Caco-2 (cell line): ENCODE measurements at regions not wholly inside any gene's neighbourhood (a gene's known extent, or its start where the extent isn't known, plus 50 kb on each side); places are given as distances from the start of the nearest gene placed in this dataset.

ENCODE experiments used
- BruUV-seq: library from RNA; stranded (reverse); fragments of 400-500 nt; replicated peaks from 2 replicates; lab custom pipeline; 2021; lab: Mats Ljungman, UMichigan
- CTCF ChIA-PET: fragments of 300-600 bp; sonication (Branson Sonifier 250); formaldehyde crosslinking; loops from one replicate; lab custom pipeline; 2022; ENCODE audit warnings: antibody characterized with exemption; lab: Charles Lee
- POLR2A ChIA-PET: fragments of 300-600 bp; sonication (Branson Sonifier 250); formaldehyde crosslinking; loops from one replicate; lab custom pipeline; 2022; ENCODE audit warnings: antibody characterized with exemption; lab: Charles Lee
- DNase-seq, 2 experiments: peaks; one replicate each; pipeline versions ENCODE4 v3.0.0 to v3.0.0-alpha.2; 2020 to 2022
- H3K27me3 ChIP-seq: replicated peaks from 2 replicates; pipeline ENCODE4 v1.6.0; 2011; ENCODE audit warnings: low read length; ENCODE audit not compliant: control insufficient read depth, insufficient read depth
- H3K36me3 ChIP-seq: 2 replicates; pipeline ENCODE4 v1.5.1; 2011; ENCODE audit warnings: low read length; ENCODE audit not compliant: control insufficient read depth, insufficient read depth
- H3K4me1 ChIP-seq: fragments of 250-450 bp; sonication (Bioruptor Pico); 2 replicates; pipeline ENCODE4 v1.5.1; 2020; ENCODE audit warnings: mild to moderate bottlenecking
- H3K4me3 ChIP-seq: 2 replicates; pipeline ENCODE4 v1.5.1; 2011; ENCODE audit warnings: low read depth, mild to moderate bottlenecking, control low read depth, low read length
- H3K9me3 ChIP-seq: fragments of 250-450 bp; sonication (Bioruptor Pico); 2 replicates; pipeline ENCODE4 v1.5.1; 2020; ENCODE audit warnings: mild to moderate bottlenecking, moderate library complexity
- H3K27ac Mint-ChIP-seq: one replicate; pipeline ENCODE4 v1.8.0; 2022; ENCODE audit warnings: mixed read lengths; ENCODE audit not compliant: unreplicated experiment
- H3K27me3 Mint-ChIP-seq: one replicate; pipeline ENCODE4 v1.8.0; 2022; ENCODE audit warnings: mixed read lengths; ENCODE audit not compliant: insufficient read depth, unreplicated experiment
- H3K36me3 Mint-ChIP-seq: one replicate; pipeline ENCODE4 v1.8.0; 2022; ENCODE audit warnings: mild to moderate bottlenecking, mixed read lengths; ENCODE audit not compliant: insufficient read depth, unreplicated experiment
- H3K4me1 Mint-ChIP-seq: one replicate; pipeline ENCODE4 v1.8.0; 2022; ENCODE audit warnings: low read depth, mixed read lengths; ENCODE audit not compliant: unreplicated experiment
- H3K4me3 Mint-ChIP-seq: one replicate; pipeline ENCODE4 v1.8.0; 2022; ENCODE audit warnings: mild to moderate bottlenecking, moderate library complexity, mixed read lengths; ENCODE audit not compliant: unreplicated experiment
- H3K9me3 Mint-ChIP-seq: one replicate; pipeline ENCODE4 v1.8.0; 2022; ENCODE audit warnings: mixed read lengths; ENCODE audit not compliant: unreplicated experiment
- intact Hi-C: fragments of 100-400 bp; cut with micrococcal nuclease; formaldehyde crosslinking; loops from one replicate; pipeline ENCODE4 v1.10.0; 2022; ENCODE audit not compliant: unreplicated experiment
- TF ChIP-seq, protein P1 (sequence below), 2 experiments: fragments of 200-600 bp in 1 of 2; IDR thresholded peaks; 1 replicate in 1 of 2; 2 replicates in 1 of 2; pipeline versions ENCODE4 v1.5.1 to v1.8.0; 2011 to 2022; ENCODE audit warnings: antibody characterized with exemption in 1 of 2, control low read depth in 1 of 2, inconsistent platforms in 1 of 2, low read depth in 1 of 2, low read length in 1 of 2, mild to moderate bottlenecking in 1 of 2, moderate library complexity in 1 of 2; ENCODE audit not compliant: insufficient read depth in 1 of 2, severe bottlenecking in 1 of 2, unreplicated experiment in 1 of 2

DNA sequence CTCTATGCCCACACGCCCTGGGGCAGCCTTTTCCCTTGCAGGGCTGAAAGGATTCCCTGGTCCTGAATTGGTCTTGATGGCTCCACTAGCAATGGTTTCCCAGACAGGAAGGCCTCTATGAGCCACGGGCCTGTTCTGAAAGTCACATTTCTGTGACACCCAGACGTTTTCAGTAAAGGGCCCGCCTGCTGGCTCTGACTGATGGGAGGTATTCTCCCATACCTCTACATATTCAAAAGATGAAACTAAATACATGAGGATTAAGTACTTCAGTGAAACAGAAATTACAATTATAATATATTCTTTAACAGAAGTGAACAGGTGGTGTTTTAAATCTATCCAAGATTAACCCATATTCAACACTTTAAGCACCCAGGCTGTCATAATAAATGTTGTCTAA is 629.8 kb downstream of the CDH26 start:
- H3K27ac Mint-ChIP-seq, result no peak overlapping the region
- H3K4me1 Mint-ChIP-seq, result no peaks in the 10 kb centered on the region
- Histone ChIP-seq H3K9me3 (no peaks in the 10 kb centered on the region), H3K36me3 (no peaks in the 10 kb centered on the region), H3K4me1 (no peaks in the 10 kb centered on the region), H3K27me3 (no peaks in the 10 kb centered on the region), H3K4me3 (no peak overlapping the region)
- no peak overlapping the region for H3K4me3 Mint-ChIP-seq
- CTCF ChIA-PET, result no interaction called here
- BruUV-seq, result no TSS peak
- no peaks in the 10 kb centered on the region for H3K9me3 Mint-ChIP-seq
- peaks cover 12% of the 10 kb centered on the region for H3K27me3 Mint-ChIP-seq
- POLR2A ChIA-PET, result no interaction called here
- intact Hi-C loops, result no loop called here
- DNase-seq, result no peak
- TF ChIP-seq, protein P1, sequence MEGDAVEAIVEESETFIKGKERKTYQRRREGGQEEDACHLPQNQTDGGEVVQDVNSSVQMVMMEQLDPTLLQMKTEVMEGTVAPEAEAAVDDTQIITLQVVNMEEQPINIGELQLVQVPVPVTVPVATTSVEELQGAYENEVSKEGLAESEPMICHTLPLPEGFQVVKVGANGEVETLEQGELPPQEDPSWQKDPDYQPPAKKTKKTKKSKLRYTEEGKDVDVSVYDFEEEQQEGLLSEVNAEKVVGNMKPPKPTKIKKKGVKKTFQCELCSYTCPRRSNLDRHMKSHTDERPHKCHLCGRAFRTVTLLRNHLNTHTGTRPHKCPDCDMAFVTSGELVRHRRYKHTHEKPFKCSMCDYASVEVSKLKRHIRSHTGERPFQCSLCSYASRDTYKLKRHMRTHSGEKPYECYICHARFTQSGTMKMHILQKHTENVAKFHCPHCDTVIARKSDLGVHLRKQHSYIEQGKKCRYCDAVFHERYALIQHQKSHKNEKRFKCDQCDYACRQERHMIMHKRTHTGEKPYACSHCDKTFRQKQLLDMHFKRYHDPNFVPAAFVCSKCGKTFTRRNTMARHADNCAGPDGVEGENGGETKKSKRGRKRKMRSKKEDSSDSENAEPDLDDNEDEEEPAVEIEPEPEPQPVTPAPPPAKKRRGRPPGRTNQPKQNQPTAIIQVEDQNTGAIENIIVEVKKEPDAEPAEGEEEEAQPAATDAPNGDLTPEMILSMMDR (IDR thresholded peaks at IDR 0.05; ENCODE audit: insufficient read depth in 1 of 2, low read depth in 1 of 2, low read length in 1 of 2, severe bottlenecking in 1 of 2, unreplicated experiment in 1 of 2), result no peak
- peaks cover 4% of the 10 kb centered on the region for H3K36me3 Mint-ChIP-seq

DNA sequence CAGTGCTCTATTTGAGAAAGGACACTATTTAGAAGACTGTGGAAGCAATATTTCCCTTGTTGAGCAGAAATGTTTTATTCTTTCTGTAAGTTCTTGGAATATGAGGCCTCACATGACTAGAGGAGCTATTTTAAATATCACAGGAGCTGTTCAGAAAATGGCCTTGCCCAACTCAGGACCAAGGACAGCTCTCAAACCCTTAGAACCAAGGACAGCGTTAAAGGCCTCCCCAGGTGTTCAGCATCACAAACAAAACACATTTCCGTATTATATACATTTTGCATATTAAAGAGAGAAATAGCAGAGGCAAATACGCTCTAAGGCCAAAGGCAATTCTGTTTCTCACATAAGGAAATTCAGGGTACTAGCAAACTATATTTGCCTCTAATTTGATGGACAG is 631.4 kb downstream of the CDH26 start:
- H3K4me3 ChIP-seq, result no peak overlapping the region
- peaks cover 12% of the 10 kb centered on the region for H3K27me3 Mint-ChIP-seq
- POLR2A ChIA-PET, result no interaction called here
- no peaks in the 10 kb centered on the region for H3K9me3 ChIP-seq
- peaks cover 4% of the 10 kb centered on the region for H3K36me3 Mint-ChIP-seq
- H3K27ac Mint-ChIP-seq, result no peak overlapping the region
- H3K4me1 Mint-ChIP-seq, result no peaks in the 10 kb centered on the region
- TF ChIP-seq, protein P1 (IDR thresholded peaks at IDR 0.05; ENCODE audit: insufficient read depth in 1 of 2, low read depth in 1 of 2, low read length in 1 of 2, severe bottlenecking in 1 of 2, unreplicated experiment in 1 of 2), result no peak
- H3K27me3 ChIP-seq, result no peaks in the 10 kb centered on the region
- BruUV-seq, result no TSS peak
- CTCF ChIA-PET, result no interaction called here
- intact Hi-C loops, result no loop called here
- no peaks in the 10 kb centered on the region for H3K4me1 ChIP-seq
- no peaks in the 10 kb centered on the region for H3K9me3 Mint-ChIP-seq
- no peak overlapping the region for H3K4me3 Mint-ChIP-seq
- peak in 1 of 2 experiments; percentile 60 for DNase-seq
- H3K36me3 ChIP-seq, result no peaks in the 10 kb centered on the region

DNA sequence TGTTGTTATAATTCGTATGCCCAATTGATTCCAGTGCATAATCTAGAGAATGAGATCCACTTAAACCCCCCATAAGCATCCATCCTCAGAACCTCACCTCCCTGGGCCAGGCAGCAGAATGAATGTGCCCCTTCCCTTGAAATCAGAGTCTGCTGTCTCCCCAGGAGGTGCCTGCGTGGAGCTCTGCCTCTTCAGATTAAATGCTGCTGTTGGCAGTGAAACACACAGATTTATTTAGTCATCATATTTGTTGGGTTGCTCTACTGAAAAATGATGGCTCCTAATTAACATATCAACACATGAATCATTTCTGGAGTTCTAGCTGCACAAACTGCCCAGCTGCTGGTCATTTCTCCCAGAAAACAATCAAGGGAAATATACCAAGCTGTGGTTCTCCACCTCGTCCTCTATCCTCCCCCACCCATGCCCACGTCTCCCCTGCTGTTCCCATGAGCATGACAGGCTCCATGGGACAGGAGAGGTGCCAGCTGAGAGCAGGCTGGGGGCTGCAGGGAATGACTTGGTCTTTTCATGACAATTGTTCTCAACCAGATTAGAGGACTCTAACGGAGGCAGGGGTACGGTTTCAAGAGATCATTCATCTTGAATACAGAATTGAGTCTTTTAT is 633.1 kb downstream of the CDH26 start:
- TF ChIP-seq, protein P1 (IDR thresholded peaks at IDR 0.05; ENCODE audit: insufficient read depth in 1 of 2, low read depth in 1 of 2, low read length in 1 of 2, severe bottlenecking in 1 of 2, unreplicated experiment in 1 of 2), result no peak
- no peak overlapping the region for H3K27ac Mint-ChIP-seq
- intact Hi-C loops, result no loop called here

More for the DNA sequence above, 633.1 kb downstream of the CDH26 start:
- H3K4me1 ChIP-seq, result no peaks in the 10 kb centered on the region
- no peak for DNase-seq
- no peaks in the 10 kb centered on the region for H3K4me1 Mint-ChIP-seq
- no peak overlapping the region for H3K4me3 Mint-ChIP-seq
- POLR2A ChIA-PET, result no interaction called here
- peaks cover 4% of the 10 kb centered on the region for H3K36me3 Mint-ChIP-seq
- no peaks in the 10 kb centered on the region for H3K9me3 Mint-ChIP-seq
- CTCF ChIA-PET, result no interaction called here
- H3K27me3 ChIP-seq, result no peaks in the 10 kb centered on the region
- H3K4me3 ChIP-seq, result no peak overlapping the region
- no TSS peak for BruUV-seq
- peaks cover 8% of the 10 kb centered on the region for H3K27me3 Mint-ChIP-seq
- H3K36me3 ChIP-seq, result no peaks in the 10 kb centered on the region
- no peaks in the 10 kb centered on the region for H3K9me3 ChIP-seq
